ENCODE measurements at regions not wholly inside any gene's neighbourhood (a gene's known extent, or its start where the extent isn't known, plus 50 kb on each side); places are given as distances from the start of the nearest gene placed in this dataset.

- DNase-seq (ENCODE audit: low spot score), result no peak
- no peak for TF ChIP-seq CTCF (IDR thresholded peaks at IDR 0.05; ENCODE audit: extremely low read depth, missing control alignments)
Observed at GRCh38 chr10:131678613-131679012, 222.2 kb upstream of the PPP2R2D start.

- TF ChIP-seq CTCF (IDR thresholded peaks at IDR 0.05; ENCODE audit: extremely low read depth, missing control alignments), result no peak
- no peak for DNase-seq (ENCODE audit: low spot score)
Observed at GRCh38 chr10:131679926-131680325, 220.9 kb upstream of the PPP2R2D start.

- DNase-seq (ENCODE audit: low spot score), result no peak
- no peak for TF ChIP-seq CTCF (IDR thresholded peaks at IDR 0.05; ENCODE audit: extremely low read depth, missing control alignments)
Observed at GRCh38 chr10:131681122-131681521, 219.7 kb upstream of the PPP2R2D start.

GRCh38 chr10:131681656-131682055 is 219.2 kb upstream of the PPP2R2D start:
- DNase-seq (ENCODE audit: low spot score), result no peak

GRCh38 chr10:131682271-131682962 is 218.4 kb upstream of the PPP2R2D start:
- TF ChIP-seq CTCF (IDR thresholded peaks at IDR 0.05; ENCODE audit: extremely low read depth, missing control alignments), result no peak
- no peak for DNase-seq (ENCODE audit: low spot score)

More at GRCh38 chr10:131681656-131682055, 219.2 kb upstream of the PPP2R2D start:
- TF ChIP-seq CTCF (IDR thresholded peaks at IDR 0.05; ENCODE audit: extremely low read depth, missing control alignments), result no peak

- no peak for DNase-seq (ENCODE audit: low spot score)
- TF ChIP-seq CTCF (IDR thresholded peaks at IDR 0.05; ENCODE audit: extremely low read depth, missing control alignments), result no peak
Observed at GRCh38 chr10:131683281-131683861, 217.4 kb upstream of the PPP2R2D start.

- TF ChIP-seq CTCF (IDR thresholded peaks at IDR 0.05; ENCODE audit: extremely low read depth, missing control alignments), result no peak
- DNase-seq (ENCODE audit: low spot score), result no peak
Observed at GRCh38 chr10:131683941-131684340, 216.9 kb upstream of the PPP2R2D start.
